ENCODE measurements at regions not wholly inside any gene's neighbourhood (a gene's known extent, or its start where the extent isn't known, plus 50 kb on each side); places are given as distances from the start of the nearest gene placed in this dataset.

GRCh38 chr12:28955491-28955890 lies 193.6 kb upstream of the FAR2 start:
- no peaks in the 10 kb centered on the region for H3K36me3 ChIP-seq (ENCODE audit: low read depth)
- ATAC-seq = no peak
- no peaks in the 10 kb centered on the region for H3K4me1 ChIP-seq (ENCODE audit: low read depth)
- no peak for DNase-seq
- no peak for TF ChIP-seq CTCF (IDR thresholded peaks at IDR 0.05)
- no peaks in the 10 kb centered on the region for H3K9me3 ChIP-seq
- no peak overlapping the region for H3K4me3 ChIP-seq
- intact Hi-C loops (cut with DNase I, micrococcal nuclease) = no loop called here

- no peak for ATAC-seq
- Histone ChIP-seq H3K4me1 (ENCODE audit: low read depth) (no peaks in the 10 kb centered on the region), H3K36me3 (ENCODE audit: low read depth) (no peaks in the 10 kb centered on the region), H3K9me3 (no peaks in the 10 kb centered on the region), H3K4me3 (no peak overlapping the region)
- TF ChIP-seq CTCF (IDR thresholded peaks at IDR 0.05) = no peak
- intact Hi-C loops (cut with DNase I, micrococcal nuclease) = no loop called here
- DNase-seq = no peak
Observed at GRCh38 chr12:28955931-28956330, 193.1 kb upstream of the FAR2 start.

DNA sequence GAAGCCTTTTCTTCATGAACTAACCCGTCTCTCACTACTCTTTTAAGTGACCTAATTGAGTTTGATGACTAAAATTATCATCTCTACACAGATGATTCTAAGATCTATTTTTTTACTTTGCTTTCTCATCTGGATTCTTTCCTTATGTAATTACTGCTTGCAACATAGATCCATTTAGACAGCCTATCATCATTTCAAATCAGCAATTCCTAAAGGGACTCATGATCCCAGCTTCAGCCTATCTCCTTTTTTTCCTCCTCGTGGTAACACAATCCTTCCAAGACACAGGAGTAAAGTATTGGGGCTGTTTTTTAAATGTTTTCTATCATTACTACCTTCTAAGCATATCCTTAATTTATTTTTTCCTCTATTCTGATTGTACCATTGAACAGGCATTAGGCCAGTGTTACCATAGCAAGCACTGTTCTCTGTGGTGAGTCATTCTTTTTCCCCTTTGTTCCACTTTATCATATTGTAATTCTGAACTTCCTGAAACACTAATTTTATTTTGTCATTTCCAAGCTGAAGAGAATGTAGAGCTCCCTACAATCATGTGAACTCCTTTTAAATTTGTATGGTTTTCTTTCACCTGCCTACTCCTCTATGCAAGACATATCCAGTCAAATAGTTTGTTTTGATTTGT lies 190.4 kb upstream of the FAR2 start:
- ATAC-seq (no peak), DNase-seq (no peak)
- Histone ChIP-seq H3K4me3 (no peak overlapping the region), H3K4me1 (ENCODE audit: low read depth) (no peaks in the 10 kb centered on the region), H3K36me3 (ENCODE audit: low read depth) (no peaks in the 10 kb centered on the region), H3K9me3 (no peaks in the 10 kb centered on the region)
- intact Hi-C loops (cut with DNase I, micrococcal nuclease) = no loop called here
- no peak for TF ChIP-seq CTCF (IDR thresholded peaks at IDR 0.05)

GRCh38 chr12:28961948-28962384 lies 187.1 kb upstream of the FAR2 start:
- ATAC-seq (no peak), DNase-seq (no peak)
- H3K36me3 ChIP-seq (ENCODE audit: low read depth) = no peaks in the 10 kb centered on the region
- intact Hi-C loops (cut with DNase I, micrococcal nuclease) = no loop called here
- no peaks in the 10 kb centered on the region for H3K9me3 ChIP-seq
- H3K4me1 ChIP-seq (ENCODE audit: low read depth) = no peaks in the 10 kb centered on the region
- no peak for TF ChIP-seq CTCF (IDR thresholded peaks at IDR 0.05)
- H3K4me3 ChIP-seq = no peak overlapping the region

DNA sequence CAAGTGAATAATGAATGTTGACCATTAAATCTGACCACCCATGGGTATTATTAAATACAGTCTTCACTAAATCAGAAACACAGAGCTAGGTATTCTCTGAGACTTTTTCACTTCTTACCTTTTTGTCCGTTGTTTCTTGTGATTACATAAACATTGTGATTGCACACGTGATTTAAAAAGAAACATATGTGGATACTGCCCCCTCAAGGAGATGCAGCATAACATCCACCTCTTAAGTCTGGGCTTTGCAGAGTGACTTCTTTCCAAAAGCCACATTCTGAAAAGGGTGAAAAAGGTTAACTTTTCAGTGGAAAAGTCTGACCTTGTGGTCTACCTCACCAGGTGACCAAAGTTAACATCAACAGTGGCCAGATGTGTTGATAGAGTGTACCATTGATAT lies 185.5 kb upstream of the FAR2 start:
- H3K9me3 ChIP-seq = no peaks in the 10 kb centered on the region
- intact Hi-C loops (cut with DNase I, micrococcal nuclease) = no loop called here
- H3K4me1 ChIP-seq (ENCODE audit: low read depth) = no peaks in the 10 kb centered on the region
- no peak overlapping the region for H3K4me3 ChIP-seq
- no peaks in the 10 kb centered on the region for H3K36me3 ChIP-seq (ENCODE audit: low read depth)
- ATAC-seq = no peak
- TF ChIP-seq CTCF (IDR thresholded peaks at IDR 0.05) = no peak
- DNase-seq = no peak

Measured in mucosa of descending colon (tissue), 3 donors.